ENCODE measurements at regions not wholly inside any gene's neighbourhood (a gene's known extent, or its start where the extent isn't known, plus 50 kb on each side); places are given as distances from the start of the nearest gene placed in this dataset.

DNA sequence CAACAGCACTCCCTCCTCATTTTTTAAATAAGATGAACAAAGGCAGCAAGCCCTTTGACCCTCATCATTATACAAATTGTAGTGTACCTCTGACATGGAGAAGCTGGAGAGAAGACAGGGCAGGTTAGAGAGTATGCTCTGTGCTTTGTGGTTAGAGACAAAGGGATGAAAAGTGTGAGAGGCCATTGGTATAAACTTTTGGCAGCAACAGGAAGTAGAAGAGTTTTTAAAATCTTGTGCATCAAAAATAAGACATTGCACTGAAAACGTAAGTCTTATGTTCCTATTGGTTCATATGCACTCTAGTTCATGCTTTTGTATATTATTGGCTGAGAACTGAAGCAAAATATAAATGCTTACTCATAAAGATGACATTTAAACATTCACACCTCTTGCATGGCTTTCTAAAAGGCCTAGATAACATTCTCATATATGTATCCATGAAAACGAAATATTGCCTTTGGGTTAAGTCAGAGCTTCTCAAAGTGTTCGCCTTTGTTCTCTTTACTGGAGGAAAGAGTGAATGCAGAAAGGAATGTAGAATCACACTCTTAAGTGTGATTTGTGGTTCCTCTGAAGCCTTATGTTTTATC lies 158.0 kb downstream of the PALM2AKAP2 start:
- Mint-ChIP-seq H3K36me3 (no peaks in the 10 kb centered on the region), H3K27ac (peak overlapping the region; percentile 22), H3K4me3 (no peak overlapping the region), H3K9me3 (ENCODE audit: low read depth) (no peaks in the 10 kb centered on the region), H3K4me1 (ENCODE audit: low read depth) (peaks cover 15% of the 10 kb centered on the region), H3K27me3 (no peaks in the 10 kb centered on the region)

- H3K4me1 Mint-ChIP-seq (ENCODE audit: low read depth): peaks cover 7% of the 10 kb centered on the region
- no peaks in the 10 kb centered on the region for H3K36me3 Mint-ChIP-seq
- H3K9me3 Mint-ChIP-seq (ENCODE audit: low read depth): no peaks in the 10 kb centered on the region
- peaks cover 2% of the 10 kb centered on the region for H3K27me3 Mint-ChIP-seq
- no peak overlapping the region for H3K27ac Mint-ChIP-seq
- H3K4me3 Mint-ChIP-seq: no peak overlapping the region
These were observed 159.8 kb downstream of the PALM2AKAP2 start for GRCh38 chr9:109939698-109940342.

- peaks cover 5% of the 10 kb centered on the region for H3K4me1 Mint-ChIP-seq (ENCODE audit: low read depth)
- no peaks in the 10 kb centered on the region for H3K36me3 Mint-ChIP-seq
- no peaks in the 10 kb centered on the region for H3K9me3 Mint-ChIP-seq (ENCODE audit: low read depth)
- no peak overlapping the region for H3K4me3 Mint-ChIP-seq
- H3K27ac Mint-ChIP-seq: no peak overlapping the region
- H3K27me3 Mint-ChIP-seq: peaks cover 2% of the 10 kb centered on the region
These were observed 160.6 kb downstream of the PALM2AKAP2 start for GRCh38 chr9:109940561-109940960.

DNA sequence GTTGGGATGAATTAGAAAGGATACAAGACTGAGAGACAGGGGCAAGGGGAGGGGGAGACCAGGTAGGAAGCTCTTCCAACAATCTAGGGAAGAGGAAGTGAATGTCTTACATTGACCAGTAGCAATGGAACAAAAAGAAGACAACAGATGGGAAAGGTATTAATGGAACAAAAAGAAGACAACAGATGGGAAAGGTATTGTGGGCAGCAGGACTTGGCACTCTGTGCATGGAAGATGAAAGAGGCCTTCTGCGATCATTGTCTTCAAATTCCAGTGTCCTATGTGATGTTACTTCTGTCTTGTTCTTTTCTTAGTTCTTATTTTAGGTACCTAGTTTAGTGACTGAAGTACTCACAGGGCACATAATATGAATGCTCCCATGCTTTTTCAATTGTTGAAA lies 161.8 kb downstream of the PALM2AKAP2 start:
- H3K4me1 Mint-ChIP-seq (ENCODE audit: low read depth): peaks cover 5% of the 10 kb centered on the region
- H3K36me3 Mint-ChIP-seq: no peaks in the 10 kb centered on the region
- H3K27me3 Mint-ChIP-seq: peaks cover 2% of the 10 kb centered on the region
- H3K27ac Mint-ChIP-seq: no peak overlapping the region
- no peak overlapping the region for H3K4me3 Mint-ChIP-seq
- H3K9me3 Mint-ChIP-seq (ENCODE audit: low read depth): no peaks in the 10 kb centered on the region

- Mint-ChIP-seq H3K9me3 (ENCODE audit: low read depth) (no peaks in the 10 kb centered on the region), H3K4me1 (ENCODE audit: low read depth) (peaks cover under 1% of the 10 kb centered on the region), H3K4me3 (no peak overlapping the region), H3K36me3 (no peaks in the 10 kb centered on the region), H3K27me3 (peaks cover 2% of the 10 kb centered on the region), H3K27ac (no peak overlapping the region)
These were observed 165.6 kb downstream of the PALM2AKAP2 start for GRCh38 chr9:109945573-109945972.

GRCh38 chr9:109948453-109948852 lies 168.5 kb downstream of the PALM2AKAP2 start:
- Mint-ChIP-seq H3K9me3 (ENCODE audit: low read depth) (no peaks in the 10 kb centered on the region), H3K36me3 (no peaks in the 10 kb centered on the region), H3K4me1 (ENCODE audit: low read depth) (peaks cover 7% of the 10 kb centered on the region), H3K27ac (no peak overlapping the region), H3K27me3 (peaks cover 1% of the 10 kb centered on the region), H3K4me3 (no peak overlapping the region)

DNA sequence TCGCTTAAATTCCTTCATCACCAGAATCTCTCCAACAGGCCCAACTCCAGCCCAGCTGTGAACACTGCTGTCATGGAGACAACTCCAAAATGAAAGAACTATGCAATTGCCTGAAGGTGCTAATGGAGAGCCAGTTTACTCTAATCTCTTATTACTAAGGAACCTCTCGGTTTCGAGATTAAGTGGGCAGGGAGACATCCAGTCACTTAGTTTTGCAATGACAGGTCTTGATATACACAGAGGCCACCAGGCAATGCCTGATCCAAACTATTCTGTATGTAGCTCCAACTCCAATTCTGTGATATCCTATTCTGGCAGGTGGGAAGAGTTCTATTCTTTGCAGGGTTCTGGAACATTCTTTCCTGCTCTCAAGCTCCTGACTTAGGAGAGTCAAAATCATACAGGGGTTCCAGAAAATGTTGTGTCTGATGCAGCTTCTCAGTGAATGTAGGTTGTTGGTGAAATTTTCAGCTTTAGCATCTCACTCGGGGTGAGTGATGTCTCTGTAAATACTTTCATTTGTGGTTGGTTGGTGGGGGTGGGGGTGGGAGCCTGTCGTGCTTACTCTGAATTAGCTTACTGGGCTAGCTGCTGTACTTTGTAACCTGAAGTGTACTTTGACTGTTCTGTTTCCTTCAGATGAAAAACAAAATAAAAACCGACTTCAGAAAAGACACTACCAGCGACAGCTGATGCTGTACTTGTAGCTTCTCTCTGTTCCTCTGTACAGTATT lies 170.9 kb downstream of the PALM2AKAP2 start:
- no peaks in the 10 kb centered on the region for H3K9me3 Mint-ChIP-seq (ENCODE audit: low read depth)
- H3K27me3 Mint-ChIP-seq: no peaks in the 10 kb centered on the region
- H3K4me3 Mint-ChIP-seq: no peak overlapping the region
- H3K4me1 Mint-ChIP-seq (ENCODE audit: low read depth): peaks cover 7% of the 10 kb centered on the region
- no peak overlapping the region for H3K27ac Mint-ChIP-seq
- H3K36me3 Mint-ChIP-seq: no peaks in the 10 kb centered on the region

GRCh38 chr9:109953300-109953699 lies 173.3 kb downstream of the PALM2AKAP2 start:
- H3K36me3 Mint-ChIP-seq: no peaks in the 10 kb centered on the region
- H3K4me1 Mint-ChIP-seq (ENCODE audit: low read depth): peaks cover 7% of the 10 kb centered on the region
- H3K4me3 Mint-ChIP-seq: no peak overlapping the region
- no peaks in the 10 kb centered on the region for H3K27me3 Mint-ChIP-seq
- H3K9me3 Mint-ChIP-seq (ENCODE audit: low read depth): no peaks in the 10 kb centered on the region
- H3K27ac Mint-ChIP-seq: no peak overlapping the region

GRCh38 chr9:109953813-109954497 lies 174.0 kb downstream of the PALM2AKAP2 start:
- Mint-ChIP-seq H3K27me3 (no peaks in the 10 kb centered on the region), H3K36me3 (no peaks in the 10 kb centered on the region), H3K27ac (no peak overlapping the region), H3K4me1 (ENCODE audit: low read depth) (peaks cover 7% of the 10 kb centered on the region), H3K9me3 (ENCODE audit: low read depth) (no peaks in the 10 kb centered on the region), H3K4me3 (no peak overlapping the region)

GRCh38 chr9:109956717-109957440 lies 176.9 kb downstream of the PALM2AKAP2 start:
- Mint-ChIP-seq H3K4me1 (ENCODE audit: low read depth) (peaks cover 9% of the 10 kb centered on the region), H3K4me3 (no peak overlapping the region), H3K36me3 (no peaks in the 10 kb centered on the region), H3K27me3 (no peaks in the 10 kb centered on the region), H3K27ac (no peak overlapping the region), H3K9me3 (ENCODE audit: low read depth) (no peaks in the 10 kb centered on the region)

DNA sequence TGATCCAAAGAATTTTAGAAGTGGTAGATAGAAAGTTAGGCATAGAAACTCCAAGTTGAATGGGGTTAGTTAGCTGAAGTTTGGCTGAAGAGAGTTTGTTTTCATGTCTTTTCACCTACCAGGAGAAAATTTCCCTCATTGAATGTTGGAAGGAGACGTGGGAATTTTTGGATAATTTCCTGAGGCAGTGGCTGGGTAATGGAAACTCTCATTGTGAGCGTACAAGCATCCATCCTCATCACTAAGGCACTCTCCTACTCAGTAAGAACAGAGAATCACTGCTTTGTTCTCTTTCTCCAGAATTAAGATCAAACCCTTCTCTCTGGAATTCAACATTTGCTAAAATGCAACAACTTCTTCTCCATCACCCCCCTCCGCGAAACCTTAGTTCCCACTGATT lies 179.7 kb downstream of the PALM2AKAP2 start:
- Mint-ChIP-seq H3K4me1 (ENCODE audit: low read depth) (peaks cover 15% of the 10 kb centered on the region), H3K36me3 (no peaks in the 10 kb centered on the region), H3K27ac (no peak overlapping the region), H3K27me3 (no peaks in the 10 kb centered on the region), H3K9me3 (ENCODE audit: low read depth) (no peaks in the 10 kb centered on the region), H3K4me3 (no peak overlapping the region)

GRCh38 chr9:109961626-109962025 lies 181.6 kb downstream of the PALM2AKAP2 start:
- peaks cover 15% of the 10 kb centered on the region for H3K4me1 Mint-ChIP-seq (ENCODE audit: low read depth)
- H3K27me3 Mint-ChIP-seq: no peaks in the 10 kb centered on the region
- H3K4me3 Mint-ChIP-seq: no peak overlapping the region
- no peaks in the 10 kb centered on the region for H3K9me3 Mint-ChIP-seq (ENCODE audit: low read depth)
- H3K36me3 Mint-ChIP-seq: no peaks in the 10 kb centered on the region
- no peak overlapping the region for H3K27ac Mint-ChIP-seq

- Mint-ChIP-seq H3K27ac (no peak overlapping the region), H3K9me3 (ENCODE audit: low read depth) (no peaks in the 10 kb centered on the region), H3K4me1 (ENCODE audit: low read depth) (peaks cover 18% of the 10 kb centered on the region), H3K36me3 (no peaks in the 10 kb centered on the region), H3K27me3 (no peaks in the 10 kb centered on the region), H3K4me3 (no peak overlapping the region)
These were observed 182.2 kb downstream of the PALM2AKAP2 start for GRCh38 chr9:109962215-109962614.

GRCh38 chr9:109963079-109963478 lies 183.1 kb downstream of the PALM2AKAP2 start:
- H3K27ac Mint-ChIP-seq: no peak overlapping the region
- no peak overlapping the region for H3K4me3 Mint-ChIP-seq
- no peaks in the 10 kb centered on the region for H3K27me3 Mint-ChIP-seq
- H3K36me3 Mint-ChIP-seq: no peaks in the 10 kb centered on the region
- H3K4me1 Mint-ChIP-seq (ENCODE audit: low read depth): peaks cover 26% of the 10 kb centered on the region
- H3K9me3 Mint-ChIP-seq (ENCODE audit: low read depth): no peaks in the 10 kb centered on the region
